HL-60 (cell line): ENCODE measurements at regions not wholly inside any gene's neighbourhood (a gene's known extent, or its start where the extent isn't known, plus 50 kb on each side); places are given as distances from the start of the nearest gene placed in this dataset.
"Not testable (repeated sequence)": the region's sequence is repeated elsewhere in the genome, so short reads cannot be mapped to it uniquely, and the experiment has no call there.

Experiments
- DNase-seq, 2 experiments: peaks; one replicate each; pipeline ENCODE4 v3.0.0-alpha.2; 2010 to 2020; ENCODE audit warnings: low read depth in 1 of 2, low spot score in 1 of 2
- H3K27ac ChIP-seq: fragments of 250-450 bp; sonication (Bioruptor Pico); replicated peaks from 2 replicates; pipeline ENCODE4 v1.5.1; 2020; ENCODE audit warnings: mild to moderate bottlenecking, moderate library complexity
- H3K27me3 ChIP-seq: fragments of 250-450 bp; sonication (Bioruptor Pico); 2 replicates; pipeline ENCODE4 v1.5.1; 2021; ENCODE audit warnings: mild to moderate bottlenecking, moderate library complexity; ENCODE audit not compliant: insufficient read depth, poor library complexity, severe bottlenecking
- H3K4me3 ChIP-seq: replicated peaks from 2 replicates; pipeline ENCODE4 v1.5.1; 2011; ENCODE audit warnings: mild to moderate bottlenecking, control low read depth, low read length; ENCODE audit not compliant: insufficient read depth
- GABPA ChIP-seq: IDR thresholded peaks from 2 replicates; pipeline ENCODE4 v1.6.1; 2012; ENCODE audit warnings: low read depth
- POLR2AphosphoS5 ChIP-seq: IDR thresholded peaks from 2 replicates; pipeline ENCODE4 v1.6.1; 2012; ENCODE audit warnings: low read depth
- SPI1 ChIP-seq: IDR thresholded peaks from 2 replicates; pipeline ENCODE4 v1.6.1; 2012; ENCODE audit warnings: low read depth, mild to moderate bottlenecking, borderline replicate concordance
- TF ChIP-seq, protein P1 (sequence below): IDR thresholded peaks from one replicate; pipeline ENCODE4 v1.5.1; 2011; ENCODE audit warnings: low read length, control low read depth, inconsistent platforms; ENCODE audit not compliant: insufficient read depth
- TF ChIP-seq, protein P2 (sequence below): IDR thresholded peaks from 2 replicates; pipeline ENCODE4 v1.6.1; 2012; ENCODE audit warnings: low read depth; ENCODE audit not compliant: insufficient replicate concordance

DNA sequence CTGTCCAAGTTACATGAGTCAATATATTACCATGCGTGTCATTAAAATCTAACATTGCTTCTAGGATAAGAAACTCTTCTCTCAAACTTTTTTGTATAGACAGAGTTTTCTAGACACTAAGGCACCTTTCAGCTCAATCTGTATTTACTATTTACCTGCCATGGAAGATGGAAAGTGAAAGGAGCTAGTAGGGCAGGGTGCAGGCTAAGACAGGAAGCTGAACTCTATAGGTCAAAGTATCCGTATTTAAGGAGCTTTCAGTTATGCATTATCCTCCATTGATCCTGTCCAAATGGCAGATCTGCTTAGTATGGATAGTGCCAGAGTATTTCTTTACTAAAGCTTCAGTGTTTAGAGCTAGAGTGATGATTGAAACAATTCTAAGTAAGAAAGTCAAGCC lies 612.8 kb downstream of the IPMK start:
- H3K27ac ChIP-seq, result no peak overlapping the region
- DNase-seq, result no peak
- H3K4me3 ChIP-seq, result no peak overlapping the region
- H3K27me3 ChIP-seq, result no peaks in the 10 kb centered on the region
- TF ChIP-seq, protein P1, sequence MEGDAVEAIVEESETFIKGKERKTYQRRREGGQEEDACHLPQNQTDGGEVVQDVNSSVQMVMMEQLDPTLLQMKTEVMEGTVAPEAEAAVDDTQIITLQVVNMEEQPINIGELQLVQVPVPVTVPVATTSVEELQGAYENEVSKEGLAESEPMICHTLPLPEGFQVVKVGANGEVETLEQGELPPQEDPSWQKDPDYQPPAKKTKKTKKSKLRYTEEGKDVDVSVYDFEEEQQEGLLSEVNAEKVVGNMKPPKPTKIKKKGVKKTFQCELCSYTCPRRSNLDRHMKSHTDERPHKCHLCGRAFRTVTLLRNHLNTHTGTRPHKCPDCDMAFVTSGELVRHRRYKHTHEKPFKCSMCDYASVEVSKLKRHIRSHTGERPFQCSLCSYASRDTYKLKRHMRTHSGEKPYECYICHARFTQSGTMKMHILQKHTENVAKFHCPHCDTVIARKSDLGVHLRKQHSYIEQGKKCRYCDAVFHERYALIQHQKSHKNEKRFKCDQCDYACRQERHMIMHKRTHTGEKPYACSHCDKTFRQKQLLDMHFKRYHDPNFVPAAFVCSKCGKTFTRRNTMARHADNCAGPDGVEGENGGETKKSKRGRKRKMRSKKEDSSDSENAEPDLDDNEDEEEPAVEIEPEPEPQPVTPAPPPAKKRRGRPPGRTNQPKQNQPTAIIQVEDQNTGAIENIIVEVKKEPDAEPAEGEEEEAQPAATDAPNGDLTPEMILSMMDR, result no peak

DNA sequence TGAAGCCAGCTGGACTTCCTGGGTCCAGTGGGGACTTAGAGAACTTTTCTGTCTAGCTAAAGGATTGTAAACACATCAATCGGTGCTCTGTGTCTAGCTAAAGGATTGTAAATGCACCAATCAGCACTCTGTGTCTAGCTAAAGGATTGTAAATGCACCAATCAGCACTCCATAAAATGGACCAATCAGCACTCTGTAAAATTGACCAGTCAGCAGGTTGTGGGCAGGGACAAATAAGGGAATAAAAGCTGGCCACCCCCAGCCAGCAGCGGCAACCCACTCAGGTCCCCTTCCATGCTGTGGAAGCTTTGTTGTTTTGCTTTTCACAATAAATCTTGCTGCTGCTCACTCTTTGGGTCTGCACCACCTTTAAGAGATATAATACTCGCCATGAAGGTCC lies 622.6 kb downstream of the IPMK start:
- not testable (repeated sequence) for H3K4me3 ChIP-seq, H3K27ac ChIP-seq, DNase-seq, H3K27me3 ChIP-seq

DNA sequence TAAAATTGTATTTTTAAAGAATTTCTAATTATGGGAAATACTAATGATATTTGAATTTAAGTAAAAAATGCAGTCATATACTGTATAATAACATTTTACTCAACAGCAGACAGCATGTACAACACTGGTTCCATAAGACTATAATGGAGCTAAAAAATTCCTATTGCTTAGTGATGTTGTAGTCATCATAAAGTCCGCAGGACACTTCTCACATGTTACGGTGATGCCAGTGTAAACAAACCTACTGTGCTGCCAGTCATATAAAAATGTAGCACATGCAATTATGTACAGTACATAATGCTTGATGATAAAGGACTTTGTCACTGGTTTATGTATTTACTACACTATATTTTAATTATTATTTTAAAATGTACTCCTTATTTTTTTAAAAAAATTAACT lies 629.3 kb downstream of the IPMK start:
- DNase-seq, result no peak
- Histone ChIP-seq H3K27ac (no peak overlapping the region), H3K4me3 (no peak overlapping the region), H3K27me3 (no peaks in the 10 kb centered on the region)
- TF ChIP-seq, protein P2, sequence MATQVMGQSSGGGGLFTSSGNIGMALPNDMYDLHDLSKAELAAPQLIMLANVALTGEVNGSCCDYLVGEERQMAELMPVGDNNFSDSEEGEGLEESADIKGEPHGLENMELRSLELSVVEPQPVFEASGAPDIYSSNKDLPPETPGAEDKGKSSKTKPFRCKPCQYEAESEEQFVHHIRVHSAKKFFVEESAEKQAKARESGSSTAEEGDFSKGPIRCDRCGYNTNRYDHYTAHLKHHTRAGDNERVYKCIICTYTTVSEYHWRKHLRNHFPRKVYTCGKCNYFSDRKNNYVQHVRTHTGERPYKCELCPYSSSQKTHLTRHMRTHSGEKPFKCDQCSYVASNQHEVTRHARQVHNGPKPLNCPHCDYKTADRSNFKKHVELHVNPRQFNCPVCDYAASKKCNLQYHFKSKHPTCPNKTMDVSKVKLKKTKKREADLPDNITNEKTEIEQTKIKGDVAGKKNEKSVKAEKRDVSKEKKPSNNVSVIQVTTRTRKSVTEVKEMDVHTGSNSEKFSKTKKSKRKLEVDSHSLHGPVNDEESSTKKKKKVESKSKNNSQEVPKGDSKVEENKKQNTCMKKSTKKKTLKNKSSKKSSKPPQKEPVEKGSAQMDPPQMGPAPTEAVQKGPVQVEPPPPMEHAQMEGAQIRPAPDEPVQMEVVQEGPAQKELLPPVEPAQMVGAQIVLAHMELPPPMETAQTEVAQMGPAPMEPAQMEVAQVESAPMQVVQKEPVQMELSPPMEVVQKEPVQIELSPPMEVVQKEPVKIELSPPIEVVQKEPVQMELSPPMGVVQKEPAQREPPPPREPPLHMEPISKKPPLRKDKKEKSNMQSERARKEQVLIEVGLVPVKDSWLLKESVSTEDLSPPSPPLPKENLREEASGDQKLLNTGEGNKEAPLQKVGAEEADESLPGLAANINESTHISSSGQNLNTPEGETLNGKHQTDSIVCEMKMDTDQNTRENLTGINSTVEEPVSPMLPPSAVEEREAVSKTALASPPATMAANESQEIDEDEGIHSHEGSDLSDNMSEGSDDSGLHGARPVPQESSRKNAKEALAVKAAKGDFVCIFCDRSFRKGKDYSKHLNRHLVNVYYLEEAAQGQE, result no peak
- TF ChIP-seq GABPA (no peak), POLR2AphosphoS5 (no peak), SPI1 (no peak)

DNA sequence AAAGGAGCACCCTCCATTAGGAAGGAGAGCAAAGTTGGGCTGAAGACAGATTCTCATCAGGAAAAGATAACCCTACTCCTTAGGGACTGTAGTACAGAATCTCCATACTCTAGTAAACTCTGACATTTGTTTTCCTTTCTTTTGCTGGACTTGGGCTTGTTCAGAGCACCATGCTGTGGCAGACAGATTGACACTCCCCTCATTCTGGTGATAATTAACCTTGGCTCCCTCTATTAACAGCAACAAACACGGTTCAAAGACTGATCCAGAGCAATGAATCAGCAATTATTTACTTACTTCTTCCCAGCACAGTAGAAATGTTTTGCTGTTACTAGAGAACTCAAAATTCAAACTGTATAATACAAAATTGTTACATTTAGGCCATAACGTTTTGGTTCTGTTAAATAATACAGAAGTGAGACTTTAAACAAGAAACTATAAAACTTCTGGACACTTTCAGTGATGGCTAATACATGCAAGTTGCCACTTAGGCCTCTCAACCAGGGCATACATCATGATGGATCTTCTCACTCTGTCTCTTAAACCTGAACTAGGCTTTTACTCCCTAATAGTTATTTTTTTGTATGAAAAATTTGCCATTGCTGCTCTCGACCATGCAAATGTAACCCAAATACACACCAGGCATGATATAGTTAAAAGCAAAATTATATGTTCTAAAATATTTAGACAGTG lies 639.0 kb downstream of the IPMK start:
- Histone ChIP-seq H3K27me3 (no peaks in the 10 kb centered on the region), H3K27ac (no peak overlapping the region), H3K4me3 (no peak overlapping the region)
- no peak for TF ChIP-seq SPI1
- TF ChIP-seq, protein P2, result no peak
- no peak for TF ChIP-seq GABPA
- TF ChIP-seq, protein P1, result no peak
- no peak for TF ChIP-seq POLR2AphosphoS5
- no peak for DNase-seq

DNA sequence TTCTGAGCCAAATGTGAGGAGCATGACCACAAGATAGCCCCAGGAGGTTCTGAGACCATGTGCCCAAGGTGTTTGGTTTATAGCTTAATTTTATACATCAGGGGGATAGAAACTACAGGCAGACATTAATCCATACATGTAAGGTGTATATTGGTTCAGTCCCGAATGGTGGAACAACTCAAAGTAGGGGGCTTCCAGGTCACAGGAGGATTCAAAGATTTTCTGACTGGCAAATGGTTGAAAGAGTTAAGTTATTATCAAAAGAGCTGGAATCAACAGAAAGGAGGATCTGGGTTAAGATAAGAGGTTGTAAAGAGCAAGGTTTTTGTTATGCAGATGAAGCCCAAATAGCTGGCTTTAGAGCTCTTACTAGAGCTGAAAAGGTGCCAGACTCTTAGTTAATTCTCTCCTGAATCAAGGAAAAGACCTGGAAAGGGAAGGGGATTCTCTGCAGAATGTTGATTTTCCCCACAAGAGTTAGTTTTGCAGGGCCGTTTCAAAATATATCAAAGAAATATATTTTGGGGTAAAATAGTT lies 640.0 kb downstream of the IPMK start:
- no peaks in the 10 kb centered on the region for H3K27me3 ChIP-seq
- H3K4me3 ChIP-seq, result no peak overlapping the region
- no peak overlapping the region for H3K27ac ChIP-seq
- TF ChIP-seq SPI1 (no peak), POLR2AphosphoS5 (no peak), GABPA (no peak)
- TF ChIP-seq, protein P1, result no peak
- TF ChIP-seq, protein P2, result no peak
- DNase-seq, result no peak
